ENCODE measurements at regions not wholly inside any gene's neighbourhood (a gene's known extent, or its start where the extent isn't known, plus 50 kb on each side); places are given as distances from the start of the nearest gene placed in this dataset.

DNA sequence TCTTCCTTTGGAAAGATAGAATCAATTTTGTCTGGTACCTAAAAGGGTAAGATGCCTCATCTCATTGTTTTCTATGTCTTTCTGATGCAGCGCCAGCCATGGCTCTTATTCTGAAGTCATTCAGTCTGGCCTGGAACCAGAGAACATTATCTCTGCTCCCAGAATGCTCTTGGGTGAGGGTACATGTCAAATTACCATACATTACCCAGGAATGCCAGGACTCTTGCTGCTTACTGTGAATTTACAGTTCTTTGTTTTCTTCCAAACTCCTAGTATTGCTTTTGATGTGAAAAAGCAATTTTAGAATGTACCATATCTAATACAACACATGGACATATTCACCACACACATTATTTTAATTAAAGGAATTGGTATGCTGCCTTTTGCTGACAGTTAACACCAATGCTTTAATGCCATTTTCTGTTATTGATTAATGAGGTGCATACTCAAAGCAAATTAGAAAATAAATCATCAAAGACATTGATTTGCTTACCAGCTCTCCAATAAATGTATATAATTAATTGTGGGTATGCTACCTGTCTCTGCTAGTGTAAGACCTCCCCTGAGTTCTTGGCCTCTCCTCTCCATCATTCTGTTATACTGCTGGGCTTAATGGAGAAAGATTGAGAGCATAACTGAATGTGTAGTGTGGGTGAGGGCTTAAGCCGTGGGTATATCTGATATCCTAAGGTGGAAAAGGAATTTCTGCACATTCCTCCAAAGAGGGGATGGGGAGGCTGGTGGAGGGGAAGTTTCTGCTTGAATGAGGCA is 337.7 kb downstream of the C12orf75 start (continued):
- TF ChIP-seq SKIL (IDR thresholded peaks at IDR 0.05; ENCODE audit: low read depth, poor library complexity, severe bottlenecking), result no peak

DNA sequence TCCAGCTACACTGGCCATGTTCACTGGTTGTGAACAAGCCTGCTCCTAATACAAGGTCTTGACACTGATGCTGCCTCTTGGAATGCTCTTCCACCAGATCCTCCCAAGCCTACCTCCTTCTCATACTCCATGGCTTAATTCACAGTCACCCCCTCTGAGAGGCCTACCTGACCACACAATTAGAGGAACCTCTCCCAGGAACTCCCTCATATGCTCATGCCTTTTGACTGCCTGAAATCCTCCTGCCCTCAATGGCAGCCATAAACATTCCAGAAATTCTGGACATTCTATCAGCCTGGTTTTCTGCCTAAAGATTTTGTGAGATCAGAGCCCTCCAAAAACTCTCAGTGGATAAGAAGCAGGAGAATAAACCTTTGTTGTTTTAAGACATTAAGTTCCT is 340.2 kb downstream of the C12orf75 start:
- no peaks in the 10 kb centered on the region for H3K79me2 ChIP-seq (ENCODE audit: control insufficient read depth, insufficient read depth, low read length)
- no peak overlapping the region for H2AFZ ChIP-seq (ENCODE audit: control insufficient read depth, low read depth, low read length)
- BruUV-seq (replicated peaks), result no TSS peak
- SMC1A ChIA-PET (ENCODE audit: uncharacterized antibody, unreplicated experiment), result no interaction called here
- H3K4me1 ChIP-seq (ENCODE audit: control insufficient read depth, insufficient read depth, low read length), result no peaks in the 10 kb centered on the region
- RAD21 ChIA-PET (ENCODE audit: unreplicated experiment), result no interaction called here
- FAIRE-seq (no peak), ATAC-seq (no peak), DNase-seq (ENCODE audit: low read depth, low spot score) (no peak)
- intact Hi-C loops (cut with micrococcal nuclease; ENCODE audit: unreplicated experiment), result no loop called here
- CTCF ChIA-PET, result no interaction called here
- H4K20me1 ChIP-seq (ENCODE audit: control insufficient read depth, insufficient read depth), result no peaks in the 10 kb centered on the region
- H3K27ac ChIP-seq (ENCODE audit: control insufficient read depth, insufficient read depth), result no peak overlapping the region
- no peaks in the 10 kb centered on the region for H3K9me3 ChIP-seq (replicated peaks; ENCODE audit: control insufficient read depth, insufficient read depth, low read length)
- in situ Hi-C loops (cut with MboI), result no loop called here
- TF ChIP-seq, protein P1, sequence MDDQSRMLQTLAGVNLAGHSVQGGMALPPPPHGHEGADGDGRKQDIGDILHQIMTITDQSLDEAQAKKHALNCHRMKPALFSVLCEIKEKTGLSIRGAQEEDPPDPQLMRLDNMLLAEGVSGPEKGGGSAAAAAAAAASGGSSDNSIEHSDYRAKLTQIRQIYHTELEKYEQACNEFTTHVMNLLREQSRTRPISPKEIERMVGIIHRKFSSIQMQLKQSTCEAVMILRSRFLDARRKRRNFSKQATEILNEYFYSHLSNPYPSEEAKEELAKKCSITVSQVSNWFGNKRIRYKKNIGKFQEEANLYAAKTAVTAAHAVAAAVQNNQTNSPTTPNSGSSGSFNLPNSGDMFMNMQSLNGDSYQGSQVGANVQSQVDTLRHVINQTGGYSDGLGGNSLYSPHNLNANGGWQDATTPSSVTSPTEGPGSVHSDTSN (IDR thresholded peaks at IDR 0.05; ENCODE audit: insufficient replicate concordance, low read depth, low read length), result no peak
- TF ChIP-seq FOXK2 (IDR thresholded peaks at IDR 0.05) (no peak), KDM1A (IDR thresholded peaks at IDR 0.05; ENCODE audit: borderline replicate concordance) (no peak), STAT1 (conservative IDR thresholded peaks at IDR 0.05) (no peak), CHD1 (IDR thresholded peaks at IDR 0.05; ENCODE audit: low read depth, low read length) (no peak), FOXM1 (IDR thresholded peaks at IDR 0.05; ENCODE audit: low read depth, low read length) (no peak)
- TF ChIP-seq, protein P2, sequence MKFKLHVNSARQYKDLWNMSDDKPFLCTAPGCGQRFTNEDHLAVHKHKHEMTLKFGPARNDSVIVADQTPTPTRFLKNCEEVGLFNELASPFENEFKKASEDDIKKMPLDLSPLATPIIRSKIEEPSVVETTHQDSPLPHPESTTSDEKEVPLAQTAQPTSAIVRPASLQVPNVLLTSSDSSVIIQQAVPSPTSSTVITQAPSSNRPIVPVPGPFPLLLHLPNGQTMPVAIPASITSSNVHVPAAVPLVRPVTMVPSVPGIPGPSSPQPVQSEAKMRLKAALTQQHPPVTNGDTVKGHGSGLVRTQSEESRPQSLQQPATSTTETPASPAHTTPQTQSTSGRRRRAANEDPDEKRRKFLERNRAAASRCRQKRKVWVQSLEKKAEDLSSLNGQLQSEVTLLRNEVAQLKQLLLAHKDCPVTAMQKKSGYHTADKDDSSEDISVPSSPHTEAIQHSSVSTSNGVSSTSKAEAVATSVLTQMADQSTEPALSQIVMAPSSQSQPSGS (IDR thresholded peaks at IDR 0.05; ENCODE audit: low read length), result no peak
- POLR2A ChIA-PET, result no interaction called here
- no peaks in the 10 kb centered on the region for H3K27me3 ChIP-seq (replicated peaks in 1 of 2; ENCODE audit: control insufficient read depth in 2 of 2, insufficient read depth in 2 of 2, low read length in 1 of 2)
- no peak overlapping the region for H3K9ac ChIP-seq (ENCODE audit: control insufficient read depth, insufficient read depth, low read length)
- H3K36me3 ChIP-seq (ENCODE audit: control insufficient read depth in 2 of 2, insufficient read depth in 2 of 2, low read length in 1 of 2), result no peaks in the 10 kb centered on the region
- H3K4me3 ChIP-seq, result no peak overlapping the region
- no peak overlapping the region for H3K4me2 ChIP-seq (ENCODE audit: control insufficient read depth, insufficient read depth)
